H1 (cell line): ENCODE measurements at regions not wholly inside any gene's neighbourhood (a gene's known extent, or its start where the extent isn't known, plus 50 kb on each side); places are given as distances from the start of the nearest gene placed in this dataset.

ENCODE experiments used
- MAFK ChIP-seq: IDR thresholded peaks from 2 replicates; pipeline ENCODE4 v1.6.1; 2012; ENCODE audit warnings: low read depth, mild to moderate bottlenecking, improper control_type of control experiment, low read length
- RXRA ChIP-seq: IDR thresholded peaks from 2 replicates; pipeline ENCODE4 v1.6.1; 2011; ENCODE audit warnings: low read depth, mild to moderate bottlenecking, low read length, moderate library complexity; ENCODE audit not compliant: insufficient read depth
- TAF7 ChIP-seq: optimal IDR thresholded peaks from 2 replicates; pipeline ENCODE3; 2011; ENCODE audit warnings: low read depth, mild to moderate bottlenecking, inconsistent platforms, low read length, moderate library complexity, borderline replicate concordance
- TF ChIP-seq, protein P1 (sequence below): IDR thresholded peaks from 2 replicates; pipeline ENCODE4 v1.6.1; 2011; ENCODE audit warnings: low read length, improper control_type of control experiment

DNA sequence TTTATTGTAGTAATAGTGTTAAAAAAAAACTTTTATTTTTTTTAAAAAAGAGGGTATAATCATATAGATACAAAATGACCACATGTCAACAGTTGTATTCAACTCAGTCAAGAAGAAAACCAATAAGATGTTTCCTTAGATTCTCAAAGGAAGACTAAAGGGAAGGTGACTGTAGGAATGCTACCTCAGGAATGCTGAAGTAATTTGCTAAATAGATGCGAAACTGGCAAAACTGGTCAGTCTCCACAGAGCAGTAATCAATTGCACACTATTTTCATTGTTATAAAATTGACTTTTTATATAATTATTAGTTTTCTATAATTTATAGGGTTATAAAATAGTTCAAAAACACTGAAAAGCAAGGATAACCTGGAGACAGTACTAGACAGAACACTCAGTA is 204.8 kb downstream of the GABRG2 start (continued):
- peak; percentile 95 for TF ChIP-seq TAF7
- no peak for TF ChIP-seq RXRA
- TF ChIP-seq MAFK = no peak
- TF ChIP-seq, protein P1, sequence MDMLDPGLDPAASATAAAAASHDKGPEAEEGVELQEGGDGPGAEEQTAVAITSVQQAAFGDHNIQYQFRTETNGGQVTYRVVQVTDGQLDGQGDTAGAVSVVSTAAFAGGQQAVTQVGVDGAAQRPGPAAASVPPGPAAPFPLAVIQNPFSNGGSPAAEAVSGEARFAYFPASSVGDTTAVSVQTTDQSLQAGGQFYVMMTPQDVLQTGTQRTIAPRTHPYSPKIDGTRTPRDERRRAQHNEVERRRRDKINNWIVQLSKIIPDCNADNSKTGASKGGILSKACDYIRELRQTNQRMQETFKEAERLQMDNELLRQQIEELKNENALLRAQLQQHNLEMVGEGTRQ = no peak
- TF ChIP-seq, all 59 proteins: peak for 1
